ENCODE measurements at regions not wholly inside any gene's neighbourhood (a gene's known extent, or its start where the extent isn't known, plus 50 kb on each side); places are given as distances from the start of the nearest gene placed in this dataset.

GRCh38 chr9:81083854-81084512 is 605.4 kb downstream of the TLE1 start:
- TF ChIP-seq POLR2AphosphoS5 (IDR thresholded peaks at IDR 0.05; ENCODE audit: low read depth, low read length) (no peak), SIN3A (IDR thresholded peaks at IDR 0.05; ENCODE audit: borderline replicate concordance, insufficient read depth, low read length) (no peak), TAF1 (IDR thresholded peaks at IDR 0.05; ENCODE audit: borderline replicate concordance, insufficient read depth, low read length) (no peak)
- TF ChIP-seq, protein P1, sequence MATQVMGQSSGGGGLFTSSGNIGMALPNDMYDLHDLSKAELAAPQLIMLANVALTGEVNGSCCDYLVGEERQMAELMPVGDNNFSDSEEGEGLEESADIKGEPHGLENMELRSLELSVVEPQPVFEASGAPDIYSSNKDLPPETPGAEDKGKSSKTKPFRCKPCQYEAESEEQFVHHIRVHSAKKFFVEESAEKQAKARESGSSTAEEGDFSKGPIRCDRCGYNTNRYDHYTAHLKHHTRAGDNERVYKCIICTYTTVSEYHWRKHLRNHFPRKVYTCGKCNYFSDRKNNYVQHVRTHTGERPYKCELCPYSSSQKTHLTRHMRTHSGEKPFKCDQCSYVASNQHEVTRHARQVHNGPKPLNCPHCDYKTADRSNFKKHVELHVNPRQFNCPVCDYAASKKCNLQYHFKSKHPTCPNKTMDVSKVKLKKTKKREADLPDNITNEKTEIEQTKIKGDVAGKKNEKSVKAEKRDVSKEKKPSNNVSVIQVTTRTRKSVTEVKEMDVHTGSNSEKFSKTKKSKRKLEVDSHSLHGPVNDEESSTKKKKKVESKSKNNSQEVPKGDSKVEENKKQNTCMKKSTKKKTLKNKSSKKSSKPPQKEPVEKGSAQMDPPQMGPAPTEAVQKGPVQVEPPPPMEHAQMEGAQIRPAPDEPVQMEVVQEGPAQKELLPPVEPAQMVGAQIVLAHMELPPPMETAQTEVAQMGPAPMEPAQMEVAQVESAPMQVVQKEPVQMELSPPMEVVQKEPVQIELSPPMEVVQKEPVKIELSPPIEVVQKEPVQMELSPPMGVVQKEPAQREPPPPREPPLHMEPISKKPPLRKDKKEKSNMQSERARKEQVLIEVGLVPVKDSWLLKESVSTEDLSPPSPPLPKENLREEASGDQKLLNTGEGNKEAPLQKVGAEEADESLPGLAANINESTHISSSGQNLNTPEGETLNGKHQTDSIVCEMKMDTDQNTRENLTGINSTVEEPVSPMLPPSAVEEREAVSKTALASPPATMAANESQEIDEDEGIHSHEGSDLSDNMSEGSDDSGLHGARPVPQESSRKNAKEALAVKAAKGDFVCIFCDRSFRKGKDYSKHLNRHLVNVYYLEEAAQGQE (IDR thresholded peaks at IDR 0.05; ENCODE audit: insufficient read depth in 1 of 2, low read depth in 2 of 2, low read length in 2 of 2): no peak
